A549 (cell line): ENCODE measurements at regions not wholly inside any gene's neighbourhood (a gene's known extent, or its start where the extent isn't known, plus 50 kb on each side); places are given as distances from the start of the nearest gene placed in this dataset.

Experiments used
- ATAC-seq, 2 experiments: fragments of 200-7000 bp in 1 of 2; fragments of >200 bp in 1 of 2; cut with Nextera tagmentation in 1 of 2; cut with Tn5 transposase in 1 of 2; 3 replicates each; pipeline versions ENCODE4 v1.8.0 to v1.9.1; 2018 to 2020; ENCODE audit warnings: mild to moderate bottlenecking in 1 of 2, moderate library complexity in 1 of 2
- CTCF ChIA-PET: fragments of 300-600 bp; sonication (Branson Sonifier 250); formaldehyde crosslinking; extraction: SDS; loops from one replicate; lab custom pipeline; 2021; ENCODE audit warnings: antibody characterized with exemption, inconsistent platforms; lab: Yijun Ruan, JAX
- POLR2A ChIA-PET: fragments of 350-600 bp; formaldehyde crosslinking; extraction: SDS; loops from one replicate; lab custom pipeline; 2021; ENCODE audit warnings: antibody characterized with exemption, inconsistent platforms; lab: Yijun Ruan, JAX
- DNase-seq, 2 experiments: peaks; one replicate each; pipeline versions ENCODE4 v3.0.0 to v3.0.0-alpha.2; 2011 to 2016; ENCODE audit warnings: low read depth in 1 of 2, low spot score in 1 of 2
- FAIRE-seq: peaks from 2 replicates; lab custom pipeline; 2011; peaks lifted over from hg19 to GRCh38; lab: Jason Lieb, UNC
- H3K27ac ChIP-seq, 2 experiments: fragments of >200 bp; sonication (Bioruptor Twin); formaldehyde crosslinking; 3 replicates each; pipeline ENCODE4 v1.5.1; 2016 to 2017
- H3K4me1 ChIP-seq: fragments of >200 bp; sonication (Bioruptor Twin); formaldehyde crosslinking; 3 replicates; pipeline ENCODE4 v1.6.1; 2016
- H3K4me2 ChIP-seq: fragments of >200 bp; sonication (Bioruptor Twin); formaldehyde crosslinking; 3 replicates; pipeline ENCODE4 v1.6.1; 2016
- H3K4me3 ChIP-seq: fragments of >200 bp; sonication (Bioruptor Twin); formaldehyde crosslinking; 3 replicates; pipeline ENCODE4 v1.5.1; 2016
- H3K9me3 ChIP-seq: fragments of >200 bp; sonication (Bioruptor Twin); formaldehyde crosslinking; 3 replicates; pipeline ENCODE4 v1.6.1; 2016
- BHLHE40 ChIP-seq: IDR thresholded peaks from 2 replicates; pipeline ENCODE4 v1.6.1; 2012; ENCODE audit warnings: low read depth, low read length, inconsistent platforms
- CBX2 ChIP-seq: fragments of 200-600 bp; sonication (generic); IDR thresholded peaks from 2 replicates; pipeline ENCODE4 v1.6.1; 2016; ENCODE audit warnings: low read depth, mild to moderate bottlenecking, borderline replicate concordance
- ESRRA ChIP-seq: fragments of 150-350 bp; IDR thresholded peaks from 2 replicates; pipeline ENCODE4 v1.6.1; 2014; ENCODE audit warnings: mild to moderate bottlenecking, low read length, borderline replicate concordance
- HDAC2 ChIP-seq: fragments of 200-600 bp; sonication (generic); IDR thresholded peaks from 2 replicates; pipeline ENCODE4 v1.6.1; 2016
- HES2 ChIP-seq: fragments of >200 bp; sonication (Bioruptor Twin); formaldehyde crosslinking; IDR thresholded peaks from 2 replicates; pipeline ENCODE4 v1.6.1; 2016
- HOXB5 ChIP-seq: fragments of 250-450 bp; sonication (Bioruptor Pico); IDR thresholded peaks from 2 replicates; pipeline ENCODE4 v1.5.0; 2020; ENCODE audit warnings: mild to moderate bottlenecking, moderate library complexity
- JUN ChIP-seq, 2 experiments: fragments of >200 bp; sonication (Bioruptor Twin); formaldehyde crosslinking; IDR thresholded peaks; 2 replicates in 1 of 2; 3 replicates in 1 of 2; pipeline ENCODE4 v1.6.1; 2016 to 2017
- KDM1A ChIP-seq: fragments of 200-600 bp; sonication (generic); IDR thresholded peaks from 2 replicates; pipeline ENCODE4 v1.6.1; 2016; ENCODE audit warnings: low read depth, mild to moderate bottlenecking
- KDM5A ChIP-seq: fragments of 200-600 bp; sonication (generic); IDR thresholded peaks from 2 replicates; pipeline ENCODE4 v1.6.1; 2016; ENCODE audit warnings: antibody characterized with exemption, mild to moderate bottlenecking
- MAX ChIP-seq: IDR thresholded peaks from 2 replicates; pipeline ENCODE4 v1.6.1; 2012
- MAZ ChIP-seq: fragments of 150-350 bp; IDR thresholded peaks from 2 replicates; pipeline ENCODE4 v1.6.1; 2014; ENCODE audit warnings: antibody characterized with exemption, low read depth, low read length, borderline replicate concordance
- MYC ChIP-seq: IDR thresholded peaks from 2 replicates; pipeline ENCODE4 v1.6.1; 2012; ENCODE audit warnings: mild to moderate bottlenecking, inconsistent platforms, low read length, improper control_type of control experiment, borderline replicate concordance
- NFE2L2 ChIP-seq: fragments of 150-350 bp; conservative IDR thresholded peaks from 2 replicates; pipeline ENCODE4 v1.6.1; 2014; ENCODE audit warnings: low read length
- PHF8 ChIP-seq: fragments of 200-600 bp; sonication (generic); IDR thresholded peaks from 2 replicates; pipeline ENCODE4 v1.6.1; 2016; ENCODE audit warnings: low read depth, mild to moderate bottlenecking, antibody characterized with exemption, moderate library complexity, borderline replicate concordance
- POLR2AphosphoS2 ChIP-seq: conservative IDR thresholded peaks from 2 replicates; pipeline ENCODE4 v1.6.1; 2012; ENCODE audit warnings: low read length, improper control_type of control experiment, inconsistent platforms
- RARB ChIP-seq: fragments of 250-450 bp; sonication (Bioruptor Pico); IDR thresholded peaks from 2 replicates; pipeline ENCODE4 v1.8.0; 2021; ENCODE audit warnings: mild to moderate bottlenecking, moderate library complexity
- RCOR1 ChIP-seq: fragments of 150-350 bp; IDR thresholded peaks from 2 replicates; pipeline ENCODE4 v1.6.1; 2014; ENCODE audit warnings: antibody characterized with exemption, low read length, low read depth
- RFX5 ChIP-seq: fragments of 450-650 bp; IDR thresholded peaks from 2 replicates; pipeline ENCODE4 v1.7.1; 2014; ENCODE audit warnings: antibody characterized with exemption, mild to moderate bottlenecking, moderate library complexity
- RNF2 ChIP-seq: fragments of 200-600 bp; sonication (generic); IDR thresholded peaks from 2 replicates; pipeline ENCODE4 v1.6.1; 2016; ENCODE audit warnings: low read depth, mild to moderate bottlenecking, antibody characterized with exemption, moderate library complexity, borderline replicate concordance
- SREBF2 ChIP-seq: fragments of 450-650 bp; IDR thresholded peaks from 2 replicates; pipeline ENCODE4 v1.6.1; 2014; ENCODE audit warnings: mild to moderate bottlenecking, moderate library complexity
- USF2 ChIP-seq: fragments of 450-650 bp; IDR thresholded peaks from 2 replicates; pipeline ENCODE4 v1.6.1; 2014; ENCODE audit warnings: antibody characterized with exemption
- ZC3H11A ChIP-seq: fragments of 450-650 bp; IDR thresholded peaks from 2 replicates; pipeline ENCODE4 v1.6.1; 2014; ENCODE audit warnings: antibody characterized with exemption, mild to moderate bottlenecking
- ZSCAN20 ChIP-seq: fragments of 250-450 bp; sonication (Bioruptor Pico); IDR thresholded peaks from 2 replicates; pipeline ENCODE4 v1.8.0; 2022; ENCODE audit warnings: mild to moderate bottlenecking, moderate library complexity
- WGBS: methylation state at CpG from one replicate; pipeline ENCODE4 v1.1.6; 2017; ENCODE audit errors: missing lambda C conversion rate; 5-methylcytosine and 5-hydroxymethylcytosine counted together
- TF ChIP-seq, protein P1 (sequence below): IDR thresholded peaks from 2 replicates; pipeline ENCODE4 v1.6.1; 2012

DNA sequence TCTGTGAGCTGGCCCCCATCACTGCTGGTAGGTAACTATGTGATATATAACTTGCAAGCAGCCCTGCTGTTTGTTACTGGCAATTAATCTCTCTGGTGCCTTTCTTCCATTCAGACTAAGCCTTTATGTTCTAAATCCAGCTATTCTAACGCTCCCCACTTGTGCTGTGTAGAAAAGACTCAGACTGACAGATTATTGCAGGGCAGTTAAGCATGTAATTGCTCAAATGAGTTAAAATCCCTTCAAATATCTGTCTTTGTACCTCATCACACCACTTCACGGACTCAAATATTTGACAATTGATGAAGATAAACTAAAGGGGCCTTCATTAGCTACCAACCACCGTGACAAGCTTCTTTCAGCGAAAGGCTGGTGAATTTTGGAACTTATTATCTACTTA lies 416.2 kb downstream of the NR2F2 start:
- no peak for DNase-seq
- H3K27ac ChIP-seq = no peak overlapping the region
- WGBS = 2% methylated on average over 4 of the region's 4 CpGs
- no peak overlapping the region for H3K4me2 ChIP-seq
- no peak for FAIRE-seq
- no peak overlapping the region for H3K4me3 ChIP-seq
- no peaks in the 10 kb centered on the region for H3K4me1 ChIP-seq
- H3K9me3 ChIP-seq = no peaks in the 10 kb centered on the region
- CTCF ChIA-PET = no interaction called here
- POLR2A ChIA-PET = no interaction called here
- TF ChIP-seq HDAC2 (no peak), POLR2AphosphoS2 (no peak), NFE2L2 (no peak)
- no peak for ATAC-seq

DNA sequence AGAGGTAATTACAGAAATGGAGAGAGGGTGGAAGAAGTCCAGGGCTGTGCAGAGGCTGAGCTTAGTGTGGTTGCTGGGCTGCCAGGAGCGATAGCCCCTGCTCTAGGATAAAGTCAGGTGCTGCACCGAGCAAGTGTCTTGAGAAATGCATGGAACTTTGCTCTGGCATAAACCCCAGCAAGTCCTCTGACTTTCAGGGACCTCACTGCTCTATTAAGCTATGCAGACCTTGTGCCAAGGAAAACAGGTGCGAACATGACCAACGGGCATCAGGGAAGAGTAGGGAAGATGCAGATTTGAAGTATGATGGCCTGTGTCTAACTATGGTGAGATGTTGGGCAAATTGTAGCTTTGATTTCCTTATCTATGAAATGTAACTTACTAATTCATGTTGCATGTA lies 416.8 kb downstream of the NR2F2 start:
- no peak for FAIRE-seq
- no peak for ATAC-seq
- TF ChIP-seq PHF8 (no peak), BHLHE40 (no peak), HES2 (no peak), ZC3H11A (no peak), SREBF2 (no peak)
- Histone ChIP-seq H3K4me2 (no peak overlapping the region), H3K4me1 (no peaks in the 10 kb centered on the region), H3K9me3 (no peaks in the 10 kb centered on the region), H3K4me3 (no peak overlapping the region), H3K27ac (no peak overlapping the region)
- DNase-seq = no peak
- POLR2A ChIA-PET = no interaction called here
- CTCF ChIA-PET = no interaction called here
- 1% methylated on average over 4 of the region's 4 CpGs for WGBS

GRCh38 chr15:96750361-96750760 lies 419.9 kb downstream of the NR2F2 start:
- H3K9me3 ChIP-seq = no peaks in the 10 kb centered on the region
- H3K4me3 ChIP-seq = no peak overlapping the region
- no peak for FAIRE-seq
- 17% methylated on average over 3 of the region's 3 CpGs for WGBS
- no peak for ATAC-seq
- TF ChIP-seq ESRRA (no peak), HOXB5 (no peak), RCOR1 (no peak), MAZ (no peak), KDM5A (no peak)
- POLR2A ChIA-PET = no interaction called here
- CTCF ChIA-PET = no interaction called here
- H3K4me1 ChIP-seq = no peaks in the 10 kb centered on the region
- no peak overlapping the region for H3K27ac ChIP-seq
- no peak for DNase-seq
- no peak overlapping the region for H3K4me2 ChIP-seq

DNA sequence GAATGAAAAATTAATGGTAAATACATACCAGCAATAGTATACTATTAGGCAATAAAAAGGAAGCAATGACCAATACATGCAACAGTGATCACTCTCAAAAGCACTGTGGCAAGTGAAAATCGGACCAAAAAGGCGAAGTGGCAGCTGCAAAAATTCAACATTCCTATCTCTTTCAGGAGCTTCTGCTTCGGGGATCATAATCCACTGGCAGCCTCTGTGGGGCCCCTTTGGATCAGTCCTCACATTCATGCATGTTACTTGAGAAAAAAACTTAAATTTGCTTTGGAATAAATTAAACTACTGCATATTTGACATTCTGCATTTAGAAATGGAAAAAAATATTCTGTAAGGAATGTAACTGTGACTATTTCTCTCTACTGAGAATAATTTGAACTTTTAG lies 425.6 kb downstream of the NR2F2 start:
- no peak for DNase-seq
- 0% methylated on average over 3 of the region's 3 CpGs for WGBS
- Histone ChIP-seq H3K9me3 (no peaks in the 10 kb centered on the region), H3K27ac (no peak overlapping the region), H3K4me3 (no peak overlapping the region), H3K4me1 (no peaks in the 10 kb centered on the region), H3K4me2 (no peak overlapping the region)
- CTCF ChIA-PET = no interaction called here
- no peak for FAIRE-seq
- TF ChIP-seq KDM1A = no peak
- no peak for TF ChIP-seq JUN (IDR thresholded peaks at IDR 0.05)
- no peak for TF ChIP-seq RFX5
- TF ChIP-seq CBX2 = no peak
- no peak for TF ChIP-seq MYC
- no peak for TF ChIP-seq ZSCAN20 (CRISPR knock-in tag)
- no peak for TF ChIP-seq MAX
- TF ChIP-seq USF2 = no peak
- TF ChIP-seq RARB (CRISPR knock-in tag) = no peak
- TF ChIP-seq, protein P1, sequence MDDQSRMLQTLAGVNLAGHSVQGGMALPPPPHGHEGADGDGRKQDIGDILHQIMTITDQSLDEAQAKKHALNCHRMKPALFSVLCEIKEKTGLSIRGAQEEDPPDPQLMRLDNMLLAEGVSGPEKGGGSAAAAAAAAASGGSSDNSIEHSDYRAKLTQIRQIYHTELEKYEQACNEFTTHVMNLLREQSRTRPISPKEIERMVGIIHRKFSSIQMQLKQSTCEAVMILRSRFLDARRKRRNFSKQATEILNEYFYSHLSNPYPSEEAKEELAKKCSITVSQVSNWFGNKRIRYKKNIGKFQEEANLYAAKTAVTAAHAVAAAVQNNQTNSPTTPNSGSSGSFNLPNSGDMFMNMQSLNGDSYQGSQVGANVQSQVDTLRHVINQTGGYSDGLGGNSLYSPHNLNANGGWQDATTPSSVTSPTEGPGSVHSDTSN = no peak
- no peak for TF ChIP-seq RNF2
- ATAC-seq = no peak
- POLR2A ChIA-PET = no interaction called here
